ENCODE measurements at regions not wholly inside any gene's neighbourhood (a gene's known extent, or its start where the extent isn't known, plus 50 kb on each side); places are given as distances from the start of the nearest gene placed in this dataset.

DNA sequence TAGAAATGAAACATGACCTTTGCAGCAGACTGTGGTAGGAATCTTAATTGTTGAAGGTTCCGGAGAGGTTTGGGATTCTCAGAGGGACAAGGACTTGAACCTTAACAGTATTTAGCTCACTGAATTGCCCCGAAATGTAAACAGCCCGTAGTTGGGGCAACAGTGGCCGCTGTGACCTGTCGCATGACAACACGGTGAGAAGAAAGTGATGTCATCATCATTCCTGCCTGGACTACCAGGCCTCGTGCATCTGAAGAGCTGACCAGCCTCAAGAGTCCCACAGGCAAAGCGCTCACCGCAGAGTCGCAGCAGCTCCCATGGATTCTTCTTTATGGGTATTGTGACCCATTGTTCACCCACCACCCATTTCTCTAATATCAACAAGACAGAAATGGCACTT, 250.6 kb downstream of the KLF6 start:
- no peaks in the 10 kb centered on the region for H3K9me3 ChIP-seq (replicated peaks in 1 of 11)
- H3K27me3 ChIP-seq, result no peaks in the 10 kb centered on the region
- no peak overlapping the region for H3K9ac ChIP-seq
- TF ChIP-seq Cebpa-rat (IDR thresholded peaks at IDR 0.05), result no peak
- no peak overlapping the region for H3K4me3 ChIP-seq
- H3K4me2 ChIP-seq, result peak overlapping the region in 1 of 11 experiments; percentile 43; a peak in 1 of 22 replicates
- peaks cover 23 to 59% (median 41%) of the 10 kb centered on the region in 10 experiments for H3K4me1 ChIP-seq
- no peaks in the 10 kb centered on the region for H4K20me1 ChIP-seq
- no peaks in the 10 kb centered on the region for H3K36me3 ChIP-seq
- no peak overlapping the region for H3K27ac ChIP-seq

DNA sequence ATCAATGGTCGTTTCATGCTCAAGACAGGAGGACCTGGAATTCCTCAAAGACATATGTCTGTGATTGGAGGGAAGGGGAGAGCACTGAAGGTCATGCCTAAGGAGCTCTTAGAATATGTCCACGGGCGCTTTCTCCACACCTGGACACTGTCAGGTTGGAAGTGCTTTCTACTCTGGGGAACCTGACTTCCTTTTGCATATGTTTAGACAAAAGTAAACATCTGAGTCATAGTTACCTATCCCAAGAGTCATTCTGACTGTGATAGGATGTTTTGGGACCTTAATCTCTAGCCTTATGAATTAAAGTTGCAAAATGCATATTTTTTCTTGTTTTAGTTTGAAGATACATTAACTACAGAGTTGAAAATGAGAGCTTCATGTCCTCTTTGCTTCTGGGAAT, 251.7 kb downstream of the KLF6 start:
- no peaks in the 10 kb centered on the region for H3K9me3 ChIP-seq (replicated peaks in 1 of 11)
- no peaks in the 10 kb centered on the region for H4K20me1 ChIP-seq
- no peaks in the 10 kb centered on the region for H3K27me3 ChIP-seq
- peaks cover 17 to 67% (median 47%) of the 10 kb centered on the region in 10 experiments for H3K4me1 ChIP-seq
- H3K4me2 ChIP-seq, result peak overlapping the region; percentile 62 to 86 (median 79)
- H3K9ac ChIP-seq, result peak overlapping the region in 4 of 11 experiments; percentile 7 to 56 (median 44); a peak in 4 of 22 replicates
- no peak overlapping the region for H3K4me3 ChIP-seq
- H3K36me3 ChIP-seq, result no peaks in the 10 kb centered on the region
- TF ChIP-seq Cebpa-rat (IDR thresholded peaks at IDR 0.05), result no peak
- peak overlapping the region in 8 of 11 experiments; percentile 25 to 59 (median 36); a peak in 13 of 22 replicates for H3K27ac ChIP-seq

DNA sequence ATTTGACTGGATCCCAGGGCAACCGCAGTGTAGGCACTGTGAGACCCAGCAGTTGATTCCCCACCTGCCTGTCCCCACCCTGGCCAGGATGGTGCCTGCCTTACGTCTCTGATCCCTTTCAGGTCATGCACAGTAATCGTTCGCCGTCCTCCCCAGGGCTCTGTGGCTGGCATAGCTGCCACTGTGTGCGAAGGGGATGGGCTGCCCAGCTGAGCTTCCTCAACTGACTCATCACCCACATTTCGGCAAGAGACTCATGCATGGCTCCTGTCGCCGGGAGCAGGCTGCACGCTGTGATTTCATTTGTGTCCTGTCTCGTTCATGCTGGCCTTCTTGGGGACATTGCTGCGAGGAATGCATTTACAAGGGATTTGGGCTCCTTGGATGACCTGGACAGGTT, 252.4 kb downstream of the KLF6 start:
- peak overlapping the region in 8 of 11 experiments; percentile 25 to 59 (median 36); a peak in 12 of 22 replicates for H3K27ac ChIP-seq
- no peaks in the 10 kb centered on the region for H3K9me3 ChIP-seq (replicated peaks in 1 of 11)
- H3K4me1 ChIP-seq, result peaks cover 17 to 74% (median 51%) of the 10 kb centered on the region in 10 experiments
- no peaks in the 10 kb centered on the region for H4K20me1 ChIP-seq
- H3K4me3 ChIP-seq, result no peak overlapping the region
- H3K27me3 ChIP-seq, result no peaks in the 10 kb centered on the region
- no peaks in the 10 kb centered on the region for H3K36me3 ChIP-seq
- H3K4me2 ChIP-seq, result peak overlapping the region; percentile 62 to 86 (median 79)
- TF ChIP-seq Cebpa-rat (IDR thresholded peaks at IDR 0.05), result no peak
- H3K9ac ChIP-seq, result peak overlapping the region in 4 of 11 experiments; percentile 7 to 56 (median 44); a peak in 6 of 22 replicates

DNA sequence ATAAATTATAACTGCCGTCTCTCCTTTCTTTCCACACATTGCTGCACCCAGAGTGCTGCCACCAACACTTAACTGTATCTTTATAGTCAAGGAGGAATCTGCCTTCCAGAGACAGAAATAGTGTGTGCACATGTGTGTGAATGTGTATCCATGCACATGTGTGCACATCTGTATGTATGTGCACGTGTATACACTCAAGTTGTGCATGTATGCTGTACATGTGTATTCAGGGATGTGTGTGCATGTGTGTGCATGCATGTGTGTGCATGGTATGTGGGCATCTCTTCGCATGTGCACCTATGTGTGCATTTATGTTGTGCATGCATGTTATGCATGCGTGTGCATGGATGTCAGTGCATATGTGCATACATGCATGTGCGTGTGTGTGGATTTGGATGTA, 253.3 kb downstream of the KLF6 start:
- Histone ChIP-seq H3K4me2 (peak overlapping the region in 6 of 11 experiments; percentile 43 to 83 (median 77); a peak in 8 of 22 replicates), H3K9me3 (replicated peaks in 1 of 11) (peaks cover 0 to 2% (median under 1%) of the 10 kb centered on the region in 11 experiments; a peak in 15 of 22 replicates), H3K9ac (no peak overlapping the region), H3K4me1 (peaks cover 24 to 83% (median 61%) of the 10 kb centered on the region in 10 experiments), H4K20me1 (no peaks in the 10 kb centered on the region), H3K4me3 (no peak overlapping the region), H3K27ac (no peak overlapping the region), H3K36me3 (no peaks in the 10 kb centered on the region), H3K27me3 (no peaks in the 10 kb centered on the region)
- no peak for TF ChIP-seq Cebpa-rat (IDR thresholded peaks at IDR 0.05)

DNA sequence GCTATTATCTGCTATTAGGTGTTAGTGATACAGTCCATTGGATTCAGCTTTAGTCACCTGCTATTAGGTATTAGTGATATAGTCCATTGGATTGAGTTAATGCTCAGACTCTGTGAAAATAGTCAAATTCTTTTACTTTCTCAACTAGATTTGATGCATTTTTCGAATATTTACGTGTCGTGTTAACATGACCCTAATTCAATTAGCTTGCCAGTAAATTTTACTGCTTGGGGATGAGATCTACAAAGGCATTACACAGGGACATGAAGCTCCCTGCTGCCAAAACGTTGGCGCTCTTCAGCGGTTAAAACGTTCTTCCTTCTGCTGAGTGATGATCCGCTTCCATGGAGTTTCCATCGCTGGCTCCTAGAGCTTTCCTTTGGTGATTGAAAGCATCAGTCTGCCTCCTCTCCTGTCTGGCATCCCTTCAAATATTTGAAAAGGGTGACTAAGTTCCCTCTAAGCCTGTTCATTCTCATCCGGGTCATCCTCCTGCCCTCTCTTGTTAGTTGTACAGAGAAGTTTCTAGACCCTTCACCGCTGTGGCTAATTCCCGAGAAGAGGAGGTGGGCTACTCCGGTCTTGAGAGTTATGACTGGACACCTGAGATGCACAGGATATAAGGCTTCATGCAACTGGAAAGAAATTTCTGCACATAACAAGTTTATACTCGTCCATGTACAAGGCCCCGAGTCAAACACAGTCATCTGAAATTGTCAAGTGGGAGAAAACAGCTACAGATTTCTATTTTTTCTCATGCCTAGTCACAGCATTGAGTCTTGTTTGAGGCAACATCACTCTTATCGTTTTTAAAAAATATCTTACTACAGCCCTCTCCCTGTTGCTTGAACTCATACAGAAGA, 254.0 kb downstream of the KLF6 start:
- peak overlapping the region in 6 of 11 experiments; percentile 7 to 83 (median 76); a peak in 6 of 22 replicates for H3K4me2 ChIP-seq
- no peak overlapping the region for H3K4me3 ChIP-seq
- H4K20me1 ChIP-seq, result no peaks in the 10 kb centered on the region
- no peaks in the 10 kb centered on the region for H3K27me3 ChIP-seq
- H3K36me3 ChIP-seq, result peaks cover 0 to 6% (median 0%) of the 10 kb centered on the region in 11 experiments; a peak in 3 of 22 replicates
- H3K9me3 ChIP-seq (replicated peaks in 1 of 11), result peaks cover 0 to 8% (median 7%) of the 10 kb centered on the region in 11 experiments; a peak in 18 of 22 replicates
- H3K4me1 ChIP-seq, result peaks cover 30 to 86% (median 67%) of the 10 kb centered on the region in 10 experiments
- H3K27ac ChIP-seq, result no peak overlapping the region
- TF ChIP-seq Cebpa-rat (IDR thresholded peaks at IDR 0.05), result no peak
- no peak overlapping the region for H3K9ac ChIP-seq

DNA sequence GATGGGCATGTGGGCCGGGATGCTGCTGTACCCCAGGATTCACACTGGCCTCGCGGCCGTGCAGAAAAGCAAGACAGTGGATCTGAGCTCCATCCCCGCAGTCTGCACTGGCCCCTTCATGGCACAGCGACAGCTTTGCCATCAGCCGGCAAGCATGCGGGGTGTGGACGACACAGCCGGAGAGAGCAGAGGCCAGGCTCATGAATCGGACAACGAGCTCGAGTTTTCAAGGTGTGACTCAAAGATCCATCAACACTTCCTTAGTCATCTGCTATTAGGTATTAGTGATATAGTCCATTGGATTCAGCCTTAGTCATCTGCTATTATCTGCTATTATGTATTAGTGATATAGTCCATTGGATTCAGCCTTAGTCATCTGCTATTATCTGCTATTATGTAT, 254.7 kb downstream of the KLF6 start:
- H3K36me3 ChIP-seq, result peaks cover 0 to 10% (median 0%) of the 10 kb centered on the region in 11 experiments; a peak in 3 of 22 replicates
- H3K9ac ChIP-seq, result no peak overlapping the region
- H3K27me3 ChIP-seq, result no peaks in the 10 kb centered on the region
- H3K4me1 ChIP-seq, result peaks cover 37 to 80% (median 64%) of the 10 kb centered on the region in 10 experiments
- peaks cover 0 to 15% (median 14%) of the 10 kb centered on the region in 11 experiments; a peak in 18 of 22 replicates for H3K9me3 ChIP-seq (replicated peaks in 1 of 11)
- no peaks in the 10 kb centered on the region for H4K20me1 ChIP-seq
- H3K4me3 ChIP-seq, result no peak overlapping the region
- no peak overlapping the region for H3K4me2 ChIP-seq
- H3K27ac ChIP-seq, result no peak overlapping the region
- TF ChIP-seq Cebpa-rat (IDR thresholded peaks at IDR 0.05), result no peak

DNA sequence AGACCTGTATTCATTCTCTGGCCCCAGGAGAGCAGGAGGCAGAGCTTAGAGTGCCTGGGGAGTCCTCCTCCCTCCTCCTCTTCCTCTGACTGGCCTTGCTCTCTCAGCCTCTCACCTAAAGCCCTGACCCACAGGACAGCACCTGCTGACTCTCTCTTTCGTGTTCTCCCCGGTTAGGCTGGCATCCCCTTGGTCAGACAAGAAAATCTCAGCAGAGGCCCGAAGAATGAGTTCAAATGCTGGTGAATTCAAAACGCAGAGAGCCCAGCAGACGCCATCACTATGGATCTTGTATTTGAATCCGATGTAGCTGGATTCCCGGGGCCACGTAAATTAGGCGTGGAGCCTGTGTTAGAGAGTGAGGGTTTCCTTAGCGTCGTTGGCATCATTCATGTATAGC, 255.3 kb downstream of the KLF6 start:
- H3K27me3 ChIP-seq, result no peaks in the 10 kb centered on the region
- H3K4me2 ChIP-seq, result peak overlapping the region in 10 of 11 experiments; percentile 12 to 62 (median 41); a peak in 14 of 22 replicates
- no peak for TF ChIP-seq Cebpa-rat (IDR thresholded peaks at IDR 0.05)
- H3K27ac ChIP-seq, result no peak overlapping the region
- no peaks in the 10 kb centered on the region for H4K20me1 ChIP-seq
- H3K4me3 ChIP-seq, result no peak overlapping the region
- no peak overlapping the region for H3K9ac ChIP-seq
- H3K36me3 ChIP-seq, result peaks cover 0 to 10% (median 0%) of the 10 kb centered on the region in 11 experiments; a peak in 3 of 22 replicates
- peaks cover 39 to 73% (median 61%) of the 10 kb centered on the region in 10 experiments for H3K4me1 ChIP-seq
- H3K9me3 ChIP-seq (replicated peaks in 1 of 11), result peaks cover 0 to 21% (median 19%) of the 10 kb centered on the region in 11 experiments; a peak in 18 of 22 replicates

DNA sequence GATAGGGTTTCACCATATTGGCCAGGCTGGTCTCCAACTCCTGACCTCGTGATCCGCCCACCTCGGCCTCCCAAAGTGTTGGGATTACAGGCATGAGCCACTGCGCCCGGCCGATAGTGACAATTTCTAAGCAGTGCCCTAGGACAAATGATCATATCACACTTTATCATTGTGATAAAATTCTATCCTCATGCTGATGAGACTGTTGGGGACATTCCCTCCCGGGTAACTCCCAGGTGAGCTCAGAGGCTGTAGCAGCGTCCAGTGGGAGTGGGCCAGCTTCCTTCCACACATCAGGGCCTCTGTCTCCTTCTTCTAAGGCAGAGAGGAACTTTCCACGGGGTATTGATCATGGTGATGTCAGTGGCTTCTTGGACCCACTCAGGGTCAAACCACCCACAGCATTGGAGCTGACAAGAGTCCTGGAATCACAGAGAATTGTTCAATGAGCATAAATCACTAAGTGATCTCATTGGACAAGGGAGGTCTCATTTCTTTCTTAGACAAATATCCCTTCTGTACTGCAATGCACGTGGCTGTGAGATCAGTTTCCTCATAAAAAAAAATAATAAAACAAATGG, 256.1 kb downstream of the KLF6 start:
- peaks cover 0 to 11% (median 0%) of the 10 kb centered on the region in 11 experiments; a peak in 3 of 22 replicates for H3K36me3 ChIP-seq
- no peaks in the 10 kb centered on the region for H4K20me1 ChIP-seq
- H3K9me3 ChIP-seq (replicated peaks in 1 of 11), result peaks cover 0 to 28% (median 27%) of the 10 kb centered on the region in 11 experiments; a peak in 18 of 22 replicates
- H3K4me2 ChIP-seq, result peak overlapping the region; percentile 4 to 62 (median 38); a peak in 17 of 22 replicates
- no peak for TF ChIP-seq Cebpa-rat (IDR thresholded peaks at IDR 0.05)
- no peak overlapping the region for H3K27ac ChIP-seq
- no peaks in the 10 kb centered on the region for H3K27me3 ChIP-seq
- H3K9ac ChIP-seq, result no peak overlapping the region
- peaks cover 39 to 71% (median 61%) of the 10 kb centered on the region in 10 experiments for H3K4me1 ChIP-seq
- no peak overlapping the region for H3K4me3 ChIP-seq

DNA sequence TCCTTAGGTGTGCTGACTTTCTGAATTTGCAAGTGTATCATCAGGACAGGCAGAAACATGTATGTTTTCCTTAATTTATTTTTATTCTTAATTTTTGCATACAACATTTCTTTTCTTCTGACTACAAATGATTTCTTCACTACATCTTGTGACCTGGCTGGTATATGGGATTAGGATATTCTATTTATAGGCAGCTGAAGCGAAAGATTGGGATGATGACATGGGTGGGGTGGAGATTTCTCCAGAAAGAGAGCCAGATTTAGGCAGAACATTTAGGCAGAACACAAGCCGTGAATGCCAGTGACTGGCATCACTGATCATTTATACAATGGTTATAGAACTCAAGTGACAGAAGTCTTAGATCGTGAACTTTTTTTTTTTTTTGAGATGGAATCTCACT, 256.7 kb downstream of the KLF6 start:
- Histone ChIP-seq H3K27ac (no peak overlapping the region), H3K36me3 (peaks cover 0 to 13% (median 0%) of the 10 kb centered on the region in 11 experiments; a peak in 3 of 22 replicates), H3K4me3 (no peak overlapping the region), H4K20me1 (no peaks in the 10 kb centered on the region), H3K4me2 (peak overlapping the region in 4 of 11 experiments; percentile 1 to 62 (median 44); a peak in 7 of 22 replicates), H3K4me1 (peaks cover 38 to 72% (median 60%) of the 10 kb centered on the region in 10 experiments), H3K9me3 (replicated peaks in 1 of 11) (peaks cover 0 to 35% (median 33%) of the 10 kb centered on the region in 11 experiments; a peak in 19 of 22 replicates), H3K9ac (no peak overlapping the region), H3K27me3 (no peaks in the 10 kb centered on the region)
- TF ChIP-seq Cebpa-rat (IDR thresholded peaks at IDR 0.05), result no peak
